Endothelial cell of umbilical vein (primary cell): ENCODE measurements at regions not wholly inside any gene's neighbourhood (a gene's known extent, or its start where the extent isn't known, plus 50 kb on each side); places are given as distances from the start of the nearest gene placed in this dataset.

Source experiments
- BruUV-seq: library from RNA; stranded (reverse); fragments of 400-500 nt; replicated peaks from 2 replicates; lab custom pipeline; 2021; lab: Mats Ljungman, UMichigan
- CTCF ChIA-PET: fragments of 300-600, 350-600 bp; sonication (Branson Sonifier 250); formaldehyde crosslinking; loops from one replicate; lab custom pipeline; 2021; ENCODE audit warnings: antibody characterized with exemption, inconsistent platforms; lab: Charles Lee
- POLR2A ChIA-PET: fragments of 300-600, 350-600 bp; sonication (Branson Sonifier 250); formaldehyde crosslinking; loops from one replicate; lab custom pipeline; 2021; ENCODE audit warnings: antibody characterized with exemption, inconsistent platforms; lab: Charles Lee
- DNase-seq: peaks from one replicate; pipeline ENCODE4 v3.0.0-alpha.2; 2011; ENCODE audit warnings: low read depth, low spot score
- FAIRE-seq: peaks from 2 replicates; lab custom pipeline; 2011; peaks lifted over from hg19 to GRCh38; lab: Jason Lieb, UNC
- H2AFZ ChIP-seq: 2 replicates; pipeline ENCODE4 v1.6.0; 2012; ENCODE audit warnings: low read depth, low read length, control low read depth, inconsistent platforms
- H3K27ac ChIP-seq: 2 replicates; pipeline ENCODE4 v1.5.1; 2011; ENCODE audit warnings: low read depth, mild to moderate bottlenecking, control low read depth, low read length, moderate library complexity; ENCODE audit not compliant: insufficient read depth
- H3K27me3 ChIP-seq, 2 experiments: 2 replicates each; pipeline versions ENCODE4 v1.6.0 to v1.6.1; 2011; ENCODE audit warnings: low read length in 2 of 2, mixed read lengths in 1 of 2; ENCODE audit not compliant: control insufficient read depth in 2 of 2, insufficient read depth in 2 of 2
- H3K36me3 ChIP-seq, 2 experiments: 2 replicates in 1 of 2; 3 replicates in 1 of 2; pipeline ENCODE4 v1.5.1; 2011; ENCODE audit warnings: low read length in 2 of 2, mild to moderate bottlenecking in 1 of 2, moderate library complexity in 1 of 2; ENCODE audit not compliant: control insufficient read depth in 2 of 2, insufficient read depth in 2 of 2; ENCODE audit errors: extremely low read depth in 1 of 2
- H3K4me1 ChIP-seq: 3 replicates; pipeline ENCODE4 v1.5.1; 2011; ENCODE audit warnings: mild to moderate bottlenecking, low read length; ENCODE audit not compliant: control insufficient read depth, insufficient read depth; ENCODE audit errors: extremely low read depth
- H3K4me2 ChIP-seq: 2 replicates; pipeline ENCODE4 v1.6.1; 2011; ENCODE audit warnings: low read length, control low read depth, mixed read lengths; ENCODE audit not compliant: insufficient read depth
- H3K4me3 ChIP-seq, 3 experiments: fragments of 200-600 bp in 1 of 3; sonication (generic), shearing (Covaris generic) in 1 of 3; replicated peaks in 1 of 3; 2 replicates each; pipeline ENCODE4 v1.5.1; 2011 to 2016; ENCODE audit warnings: control low read depth in 3 of 3, low read length in 3 of 3, mild to moderate bottlenecking in 2 of 3, inconsistent platforms in 1 of 3, low read depth in 1 of 3, moderate library complexity in 1 of 3; ENCODE audit not compliant: insufficient read depth in 1 of 3
- H3K79me2 ChIP-seq: 2 replicates; pipeline ENCODE4 v1.6.0; 2012; ENCODE audit warnings: low read length, inconsistent platforms; ENCODE audit not compliant: control insufficient read depth, insufficient read depth
- H3K9ac ChIP-seq: replicated peaks from 2 replicates; pipeline ENCODE3; 2011; ENCODE audit warnings: low read length, control low read depth; ENCODE audit not compliant: insufficient read depth; ENCODE audit errors: extremely low read depth
- H3K9me1 ChIP-seq: replicated peaks from 3 replicates; pipeline ENCODE4 v1.6.0; 2011; ENCODE audit warnings: mild to moderate bottlenecking, low read length; ENCODE audit not compliant: control insufficient read depth, insufficient read depth; ENCODE audit errors: extremely low read depth
- H3K9me3 ChIP-seq: replicated peaks from 2 replicates; pipeline ENCODE4 v1.5.1; 2012; ENCODE audit warnings: low read length, inconsistent platforms; ENCODE audit not compliant: control insufficient read depth, insufficient read depth
- H4K20me1 ChIP-seq: replicated peaks from 2 replicates; pipeline ENCODE3; 2011; ENCODE audit warnings: mild to moderate bottlenecking, low read length; ENCODE audit not compliant: control insufficient read depth, insufficient read depth; ENCODE audit errors: extremely low read depth
- CTCF ChIP-seq, 2 donors: IDR thresholded peaks; 1 replicate in 1 of 2; 2 replicates in 1 of 2; pipeline ENCODE4 v1.5.1; 2011; ENCODE audit warnings: low read length in 2 of 2, mild to moderate bottlenecking in 2 of 2, moderate library complexity in 2 of 2, control low read depth in 1 of 2, inconsistent platforms in 1 of 2, low read depth in 1 of 2; ENCODE audit not compliant: insufficient read depth in 1 of 2; ENCODE audit errors: extremely low read depth in 1 of 2
- EZH2 ChIP-seq: IDR thresholded peaks from 2 replicates; pipeline ENCODE4 v1.6.1; 2012; ENCODE audit warnings: borderline replicate concordance, low read depth, mild to moderate bottlenecking, moderate library complexity, low read length, inconsistent platforms; ENCODE audit not compliant: severe bottlenecking
- FOS ChIP-seq: IDR thresholded peaks from 2 replicates; pipeline ENCODE4 v1.6.1; 2011; ENCODE audit warnings: mild to moderate bottlenecking, low read length, moderate library complexity, borderline replicate concordance; ENCODE audit not compliant: insufficient read depth
- GATA2 ChIP-seq: IDR thresholded peaks from 2 replicates; pipeline ENCODE4 v1.7.0; 2011; ENCODE audit warnings: low read depth, mild to moderate bottlenecking, moderate library complexity, mixed read lengths, low read length; ENCODE audit not compliant: insufficient read length, insufficient read depth
- JUN ChIP-seq: IDR thresholded peaks from 2 replicates; pipeline ENCODE4 v1.6.1; 2011; ENCODE audit warnings: borderline replicate concordance, low read depth; ENCODE audit not compliant: insufficient read length, insufficient read depth
- MAX ChIP-seq: IDR thresholded peaks from 2 replicates; pipeline ENCODE4 v1.6.1; 2011; ENCODE audit not compliant: insufficient read depth, insufficient read length
- MYC ChIP-seq: IDR thresholded peaks from one replicate; pipeline ENCODE4 v1.6.1; 2011; ENCODE audit warnings: mild to moderate bottlenecking, low read depth, low read length
- POLR2A ChIP-seq: IDR thresholded peaks from 2 replicates; pipeline ENCODE4 v1.6.1; 2012; ENCODE audit warnings: low read depth, mild to moderate bottlenecking, control low read depth, low read length
- POLR2AphosphoS5 ChIP-seq: IDR thresholded peaks from 2 replicates; pipeline ENCODE4 v1.6.1; 2012; ENCODE audit warnings: low read depth, mild to moderate bottlenecking, control low read depth, low read length, moderate library complexity; ENCODE audit not compliant: insufficient read depth
- dilution Hi-C: fragments of 300-500 bp; cut with MboI; formaldehyde crosslinking; loops from one replicate; pipeline ENCODE4 v1.15.0; 2019; ENCODE audit warnings: low sequenced_read_pairs; ENCODE audit not compliant: extremely low pct_ligation_motif_present
- intact Hi-C: fragments of 100-400 bp; cut with micrococcal nuclease; formaldehyde crosslinking; loops from one replicate; pipeline ENCODE4 v1.10.0; 2022

GRCh38 chr7:50835156-50835555 is 52.5 kb upstream of the GRB10 start:
- no peak overlapping the region for H3K4me2 ChIP-seq

GRCh38 chr7:50834679-50835078 is 52.0 kb upstream of the GRB10 start:
- H3K36me3 ChIP-seq = no peaks in the 10 kb centered on the region
- no peak overlapping the region for H3K4me2 ChIP-seq
- no peaks in the 10 kb centered on the region for H3K79me2 ChIP-seq
- H3K9ac ChIP-seq = no peak overlapping the region
- H4K20me1 ChIP-seq = no peaks in the 10 kb centered on the region
- no peaks in the 10 kb centered on the region for H3K9me3 ChIP-seq
- intact Hi-C loops (no loop called here), dilution Hi-C loops (no loop called here)
- FAIRE-seq = no peak
- H3K27ac ChIP-seq = no peak overlapping the region
- no peak overlapping the region for H3K4me3 ChIP-seq
- no peak for TF ChIP-seq JUN
- TF ChIP-seq POLR2AphosphoS5 = no peak
- TF ChIP-seq EZH2 = no peak
- TF ChIP-seq POLR2A = no peak
- TF ChIP-seq MYC = no peak
- no peak for TF ChIP-seq MAX
- no peak for TF ChIP-seq FOS
- TF ChIP-seq CTCF (IDR thresholded peaks at IDR 0.05; ENCODE audit: extremely low read depth in 1 of 2, insufficient read depth in 1 of 2, low read depth in 1 of 2, low read length in 2 of 2) = no peak
- TF ChIP-seq GATA2 = no peak
- ChIA-PET CTCF (no interaction called here), POLR2A (no interaction called here)
- DNase-seq = no peak
- H2AFZ ChIP-seq = no peak overlapping the region
- H3K4me1 ChIP-seq = peaks cover 23% of the 10 kb centered on the region
- H3K9me1 ChIP-seq = no peaks in the 10 kb centered on the region
- BruUV-seq = no TSS peak
- H3K27me3 ChIP-seq = no peaks in the 10 kb centered on the region

More at GRCh38 chr7:50835156-50835555, 52.5 kb upstream of the GRB10 start:
- Histone ChIP-seq H3K27me3 (no peaks in the 10 kb centered on the region), H3K4me3 (no peak overlapping the region), H3K27ac (no peak overlapping the region), H3K36me3 (no peaks in the 10 kb centered on the region), H3K9me3 (no peaks in the 10 kb centered on the region), H3K4me1 (peaks cover 23% of the 10 kb centered on the region), H3K9ac (no peak overlapping the region), H3K9me1 (no peaks in the 10 kb centered on the region), H3K79me2 (no peaks in the 10 kb centered on the region), H4K20me1 (no peaks in the 10 kb centered on the region), H2AFZ (no peak overlapping the region)
- DNase-seq (no peak), FAIRE-seq (no peak)
- intact Hi-C loops (no loop called here), dilution Hi-C loops (no loop called here)
- CTCF ChIA-PET = no interaction called here
- BruUV-seq = no TSS peak
- TF ChIP-seq GATA2 (peak; percentile 38), POLR2AphosphoS5 (no peak)
- POLR2A ChIA-PET = no interaction called here
